GM19438 (cell line): ENCODE measurements at regions not wholly inside any gene's neighbourhood (a gene's known extent, or its start where the extent isn't known, plus 50 kb on each side); places are given as distances from the start of the nearest gene placed in this dataset.
"Not testable (repeated sequence)": the region's sequence is repeated elsewhere in the genome, so short reads cannot be mapped to it uniquely, and the experiment has no call there.

Experiments used
- ATAC-seq: cut with Tn5 transposase; IDR thresholded peaks from one replicate; pipeline ENCODE4 v1.9.1; 2021; ENCODE audit warnings: low read depth; ENCODE audit not compliant: unreplicated experiment

DNA sequence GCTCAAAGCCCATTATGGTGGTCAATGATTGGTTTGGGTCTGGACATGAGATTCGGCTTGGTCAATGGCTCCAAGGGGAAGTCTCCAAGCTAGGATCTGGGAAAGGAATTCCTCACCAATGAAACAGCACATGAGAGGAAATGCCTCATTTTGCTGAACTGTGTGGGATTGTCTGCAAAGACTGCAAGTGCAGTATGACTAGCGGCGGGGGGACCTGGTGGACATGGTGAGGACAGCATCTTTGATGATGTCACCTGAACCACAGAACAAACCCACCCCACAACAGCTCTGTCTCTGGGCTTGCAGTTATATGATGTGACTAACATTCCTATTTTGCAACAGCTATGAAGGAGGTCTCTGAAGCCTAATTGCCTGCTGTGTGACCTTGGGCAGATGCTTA, 50.6 kb upstream of the NKD1 start:
- no peak for ATAC-seq

GRCh38 chr16:50496990-50497389, 51.2 kb upstream of the NKD1 start:
- ATAC-seq, result no peak

DNA sequence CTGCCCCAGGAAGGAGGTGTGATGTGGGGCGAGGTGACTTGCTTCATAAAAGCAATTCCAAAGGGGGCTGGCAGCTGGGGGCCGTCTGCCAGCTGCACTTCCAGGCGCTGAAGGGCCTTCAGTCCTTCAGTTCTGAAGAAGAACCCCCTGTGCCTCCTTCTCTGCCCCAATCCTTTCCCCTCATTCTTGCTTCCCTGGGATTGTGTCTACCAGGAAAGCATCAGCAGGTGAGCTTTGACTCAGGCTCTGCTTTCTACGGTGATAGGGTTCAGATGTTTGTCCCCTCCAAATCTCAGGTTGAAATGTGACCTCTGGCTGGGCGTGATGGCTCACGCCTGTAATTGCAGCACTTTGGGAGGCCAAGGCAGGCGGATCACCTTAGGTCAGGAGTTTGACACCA, 52.5 kb upstream of the NKD1 start:
- ATAC-seq, result no peak

- ATAC-seq, result no peak
Observed at GRCh38 chr16:50494501-50495491, 53.4 kb upstream of the NKD1 start.

GRCh38 chr16:50491516-50491915, 56.7 kb upstream of the NKD1 start:
- ATAC-seq, result no peak

DNA sequence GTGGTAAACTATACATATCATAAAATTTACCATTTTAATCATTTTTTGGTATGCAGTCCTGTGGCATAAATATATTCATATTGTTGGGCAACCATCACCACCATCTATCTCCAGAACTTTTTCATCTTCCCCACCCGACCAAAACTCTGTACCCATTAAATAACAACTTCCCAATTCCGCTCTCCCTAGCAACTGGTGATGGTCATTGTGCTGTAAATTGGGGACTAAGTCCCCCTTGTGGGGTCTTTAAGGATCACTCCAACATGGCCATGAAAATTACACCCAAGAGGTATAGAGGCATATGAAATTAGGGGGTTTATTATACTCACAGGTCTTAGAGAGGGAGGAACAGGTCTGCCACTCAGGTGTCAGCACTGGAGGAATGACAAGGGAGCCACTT, 57.4 kb upstream of the NKD1 start:
- no peak for ATAC-seq

DNA sequence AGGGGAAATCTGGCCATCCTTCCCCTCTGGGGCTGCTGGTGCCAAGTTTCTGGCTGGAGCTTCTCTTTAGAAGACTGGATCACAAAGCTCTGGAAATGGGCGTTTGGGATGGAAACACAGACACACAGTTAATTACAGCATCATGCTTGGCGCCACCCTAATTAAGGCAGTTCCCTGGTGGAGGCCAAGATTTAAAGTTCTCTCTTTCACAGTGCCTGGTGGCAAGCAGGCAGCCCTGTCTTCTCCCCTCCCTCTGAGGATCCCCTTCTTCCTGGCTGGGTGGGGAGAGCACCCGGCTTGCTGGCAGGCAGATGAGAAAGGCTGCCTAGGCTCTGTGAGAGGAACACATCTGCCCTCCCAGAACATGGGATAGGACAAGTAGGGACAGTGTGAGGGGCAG, 59.0 kb upstream of the NKD1 start:
- no peak for ATAC-seq

DNA sequence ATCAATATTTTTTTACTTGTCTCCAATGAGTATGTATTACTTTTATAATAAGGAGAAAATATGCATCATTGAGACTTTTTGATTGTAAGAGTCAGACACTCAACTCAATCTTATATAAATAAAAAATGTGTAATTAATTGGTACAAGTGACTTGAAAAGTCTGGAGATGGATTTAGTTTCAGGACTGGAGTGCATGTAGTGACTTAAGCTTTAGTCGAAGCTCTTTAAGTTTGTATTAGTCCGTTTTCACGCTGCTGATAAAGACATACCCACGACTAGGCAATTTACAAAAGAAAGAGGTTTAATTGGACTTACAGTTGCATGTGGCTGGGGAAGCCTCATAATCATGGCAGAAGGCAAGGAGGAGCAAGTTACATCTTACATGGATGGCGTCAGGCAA, 60.7 kb upstream of the NKD1 start:
- no peak for ATAC-seq

GRCh38 chr16:50486162-50486561, 62.0 kb upstream of the NKD1 start:
- not testable (repeated sequence) for ATAC-seq

DNA sequence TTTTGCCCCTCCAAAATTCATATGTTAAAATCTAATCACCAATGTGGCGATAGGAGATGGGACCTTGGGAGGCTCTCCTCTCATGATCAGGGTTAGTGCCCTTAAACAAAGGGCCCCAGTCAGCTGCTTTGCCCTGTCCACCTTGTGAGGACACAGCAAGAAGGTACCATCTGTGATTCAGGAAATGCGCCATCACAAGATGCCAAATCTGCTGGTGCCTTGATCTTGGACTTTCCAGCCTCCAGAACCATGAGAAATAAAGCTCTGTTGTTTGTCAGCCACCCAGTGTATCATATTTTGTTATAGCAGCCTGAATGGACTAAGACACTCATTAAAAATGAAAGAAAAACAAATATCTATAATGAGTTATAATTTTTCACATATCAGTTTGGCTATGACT, 63.0 kb upstream of the NKD1 start:
- no peak for ATAC-seq

GRCh38 chr16:50482271-50482670, 65.9 kb upstream of the NKD1 start:
- no peak for ATAC-seq

DNA sequence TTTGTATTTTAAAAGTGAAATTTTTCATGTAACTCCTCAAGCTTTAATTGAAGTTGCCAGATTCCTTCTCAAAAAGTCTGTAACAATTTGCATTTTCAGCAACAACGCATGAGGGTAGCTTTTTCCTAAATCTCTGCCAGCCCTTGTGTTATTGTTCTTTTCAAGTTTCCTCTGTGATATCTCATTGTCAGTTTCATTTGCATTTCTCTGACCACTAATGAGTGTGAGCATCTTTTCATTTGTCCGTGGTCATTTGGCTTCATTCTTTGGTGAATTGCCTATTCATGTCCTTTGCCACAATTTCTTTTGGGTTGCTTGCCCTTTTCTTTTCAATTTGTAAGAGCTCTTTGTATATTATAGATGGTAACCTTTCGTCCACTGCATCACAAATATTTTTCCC, 68.0 kb upstream of the NKD1 start:
- ATAC-seq, result no peak

DNA sequence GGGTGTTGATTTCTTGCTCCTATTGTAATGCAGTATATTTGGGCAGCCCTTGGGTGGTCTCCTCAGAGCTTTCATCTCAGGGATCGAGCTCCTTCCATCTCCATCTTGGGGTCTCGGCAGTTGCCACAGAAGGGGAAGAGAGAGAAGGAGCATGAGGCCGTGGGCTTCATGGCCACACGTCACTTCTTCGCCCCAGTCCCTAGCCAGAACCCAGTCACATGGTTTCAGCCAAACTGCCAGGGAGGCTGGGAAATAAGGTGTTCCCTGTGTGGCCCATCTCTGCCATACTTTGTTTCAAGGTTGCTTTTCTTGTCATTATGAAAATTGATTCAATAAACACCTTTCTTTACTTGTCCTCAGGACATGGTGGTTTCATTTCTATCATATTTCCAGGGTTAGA, 68.4 kb upstream of the NKD1 start:
- no peak for ATAC-seq

DNA sequence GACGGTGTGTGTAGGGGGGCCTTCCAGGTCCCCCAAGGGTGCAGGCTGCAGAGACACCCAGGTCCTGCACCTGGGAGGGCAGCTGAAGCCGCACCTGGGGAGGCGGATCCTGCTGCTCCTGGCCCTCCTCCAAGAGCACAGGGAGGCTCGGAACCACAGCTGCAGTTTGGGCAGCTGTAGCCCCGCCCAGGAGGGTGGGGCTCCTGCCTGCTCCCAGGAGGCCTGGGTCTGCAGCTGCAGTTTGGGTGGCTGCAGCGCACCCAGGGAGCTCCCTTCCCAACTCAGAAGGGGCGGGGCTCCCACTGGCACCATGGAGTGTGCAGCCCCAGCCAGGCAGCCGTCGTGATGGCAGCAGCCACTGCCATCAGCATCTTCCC, 69.4 kb upstream of the NKD1 start:
- ATAC-seq, result no peak

DNA sequence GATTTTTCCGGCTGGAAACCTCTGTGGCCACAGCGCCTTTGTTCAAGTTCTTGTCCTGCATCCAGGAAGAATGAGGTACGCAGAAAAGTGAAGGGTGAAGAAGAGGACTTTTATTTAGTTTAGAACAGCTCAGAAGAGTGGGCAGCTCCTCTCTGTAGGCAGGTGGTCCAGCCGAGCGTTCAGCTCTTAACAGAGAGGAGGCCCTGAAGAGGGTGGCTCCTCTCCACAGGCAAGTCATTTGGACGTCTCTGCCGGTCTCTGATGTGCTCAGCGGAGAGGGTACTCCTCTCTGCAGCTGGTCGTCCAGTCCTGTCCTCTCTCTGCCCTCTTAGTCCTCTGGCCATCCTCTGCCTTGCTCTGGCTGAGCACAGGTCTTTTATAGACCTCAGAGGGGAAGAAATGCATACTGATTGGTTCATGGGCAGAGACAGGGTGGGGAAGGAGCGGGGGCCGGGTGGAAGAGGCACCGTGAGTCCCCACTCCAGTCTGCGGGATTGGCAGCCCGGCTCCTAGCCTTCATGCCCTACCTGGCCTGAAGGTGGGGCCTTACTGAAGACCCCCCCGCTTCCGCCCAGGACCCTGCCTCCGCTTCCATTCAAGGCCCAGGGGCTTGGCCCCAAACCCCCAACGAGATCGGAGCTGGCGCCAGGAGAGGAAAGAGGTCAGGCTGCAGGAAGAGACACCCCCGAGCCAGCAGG, 70.0 kb upstream of the NKD1 start:
- no peak for ATAC-seq

DNA sequence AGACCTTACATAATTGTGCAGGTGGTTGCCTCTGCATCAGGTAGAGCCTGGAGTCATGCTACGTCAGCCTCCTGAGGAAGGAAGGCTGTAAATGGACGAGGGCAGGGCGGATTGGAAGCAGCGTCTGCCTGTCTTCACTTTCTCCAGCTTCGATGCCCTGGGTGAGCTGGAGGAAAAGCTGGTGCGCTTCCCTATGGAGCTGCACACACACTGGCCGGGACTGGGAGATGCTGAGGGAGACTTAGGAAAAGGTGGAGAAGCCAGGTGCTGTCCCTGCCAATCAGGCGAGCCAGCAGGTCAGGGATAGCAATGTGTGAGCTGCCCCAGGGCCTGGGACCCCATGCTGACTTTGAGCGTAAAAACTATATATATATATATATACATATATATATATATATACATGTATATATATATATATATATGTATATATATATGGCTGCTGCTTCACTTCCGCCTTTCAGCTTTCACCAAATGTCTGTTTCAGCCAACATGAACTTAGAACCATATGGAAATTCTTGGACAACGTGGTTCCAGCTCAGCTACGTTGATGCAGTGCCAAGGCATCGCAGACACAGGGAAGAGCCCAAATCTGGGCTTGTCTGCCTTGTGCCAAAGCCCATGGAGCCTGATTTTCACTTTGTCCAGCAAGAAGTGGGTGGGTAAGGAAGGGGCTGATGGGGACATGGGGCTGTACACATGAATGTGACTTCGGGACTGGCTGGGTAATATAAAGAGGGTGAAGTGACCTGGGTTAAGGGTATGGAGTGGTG, 71.5 kb upstream of the NKD1 start:
- no peak for ATAC-seq

DNA sequence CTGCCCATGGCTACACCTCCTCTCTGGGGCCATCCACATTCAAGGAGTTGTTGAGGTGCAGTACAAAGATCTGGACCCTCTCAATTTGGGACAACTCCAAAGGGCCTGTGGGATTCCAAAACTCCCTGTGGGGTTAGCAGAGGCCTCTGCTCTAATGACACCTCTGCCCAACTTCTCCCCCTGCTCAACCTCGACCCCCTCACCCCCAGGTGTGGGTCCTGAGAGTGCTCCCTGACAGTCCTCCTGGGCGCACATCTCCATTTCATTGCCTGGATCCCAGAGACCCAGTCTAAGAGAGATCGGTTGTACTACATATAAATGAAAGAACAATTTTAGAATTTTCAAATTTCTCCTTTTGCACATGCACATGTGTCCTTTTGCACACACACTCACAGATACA, 73.0 kb upstream of the NKD1 start:
- no peak for ATAC-seq

DNA sequence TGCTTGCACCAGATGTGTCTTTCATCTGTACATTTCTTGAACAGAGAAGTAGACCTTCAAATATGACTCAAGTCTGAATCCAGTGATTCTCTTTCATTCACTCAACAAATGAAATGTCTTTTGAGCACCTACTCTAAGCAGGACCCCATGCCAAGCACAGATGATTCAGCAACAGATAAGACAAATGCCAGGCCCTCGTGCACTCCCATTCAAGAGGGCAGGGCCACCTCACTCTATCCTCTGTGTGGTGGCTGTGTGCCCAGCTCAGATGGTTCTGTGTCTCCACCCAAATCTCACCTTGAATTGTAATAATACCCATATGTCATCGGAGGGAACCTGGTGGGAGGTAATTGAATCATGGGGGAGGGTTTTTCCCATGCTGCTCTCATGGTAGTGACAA, 74.1 kb upstream of the NKD1 start:
- ATAC-seq, result no peak

DNA sequence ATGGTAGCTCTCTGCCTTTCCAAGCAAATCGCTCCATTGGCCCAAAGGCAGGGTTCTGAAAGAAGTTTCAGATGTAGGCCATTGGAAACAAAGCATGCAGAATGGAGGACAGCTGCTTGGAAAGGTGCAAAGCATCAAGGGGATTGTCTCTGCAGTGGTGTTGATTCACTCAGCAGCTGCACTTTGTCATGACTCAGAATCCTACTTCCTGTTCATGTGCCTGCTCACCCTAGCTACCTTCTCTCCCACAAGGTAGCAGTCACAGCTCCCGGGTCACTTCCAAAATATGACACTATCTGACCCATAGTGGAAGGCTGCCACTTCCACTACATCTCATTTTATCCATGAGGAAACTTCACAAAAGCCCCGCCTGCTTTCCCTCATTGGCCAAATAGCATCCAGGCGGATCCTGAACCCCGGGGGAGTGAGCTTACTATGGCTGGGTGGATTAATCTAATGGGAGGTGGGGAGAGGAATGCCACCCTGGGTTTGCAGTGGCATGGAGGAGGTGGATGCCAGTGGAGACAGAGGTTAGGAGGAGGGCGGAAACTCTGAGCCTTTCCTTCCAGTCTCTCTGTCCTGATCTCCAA, 74.7 kb upstream of the NKD1 start:
- peak; percentile 56 for ATAC-seq

DNA sequence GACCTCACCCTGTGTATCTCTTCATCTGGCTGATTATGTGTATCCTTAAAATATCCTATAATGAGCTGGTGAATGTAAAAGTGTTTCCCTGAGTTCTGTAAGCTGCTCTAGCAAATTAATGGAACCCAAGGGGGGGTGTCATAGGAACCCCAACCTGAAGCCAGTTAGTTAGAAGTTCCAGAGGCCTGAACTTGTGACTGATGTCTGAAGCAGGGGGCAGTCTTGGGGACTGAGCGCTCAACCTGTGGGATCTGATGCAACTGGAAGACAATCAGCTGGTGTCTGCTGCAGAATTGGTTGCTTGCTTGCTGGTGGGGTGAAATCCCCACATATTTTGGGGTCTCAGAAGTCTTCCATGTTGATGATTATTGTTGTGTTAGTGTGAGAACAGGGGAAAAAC, 75.7 kb upstream of the NKD1 start:
- no peak for ATAC-seq

DNA sequence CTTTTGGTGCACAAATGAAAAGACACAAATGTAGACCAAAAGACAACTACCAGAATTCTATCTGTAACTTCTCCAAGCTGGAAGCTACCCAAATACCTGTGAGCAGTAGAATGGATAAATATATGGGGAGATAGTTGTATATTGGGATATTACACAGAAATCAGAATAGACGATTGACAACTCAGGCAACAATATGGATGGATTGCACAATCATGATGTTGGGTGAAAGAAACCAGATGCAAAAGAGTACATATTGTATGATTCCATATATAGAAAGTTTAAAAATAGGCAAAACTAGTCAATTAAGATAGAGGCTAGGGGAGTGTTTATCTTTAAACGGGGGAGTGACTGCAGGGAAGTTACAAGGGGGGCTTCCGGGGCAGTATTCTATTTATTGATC, 77.5 kb upstream of the NKD1 start:
- no peak for ATAC-seq
